SIG-M5 (cell line): ENCODE measurements at regions not wholly inside any gene's neighbourhood (a gene's known extent, or its start where the extent isn't known, plus 50 kb on each side); places are given as distances from the start of the nearest gene placed in this dataset.
"Not testable (repeated sequence)": the region's sequence is repeated elsewhere in the genome, so short reads cannot be mapped to it uniquely, and the experiment has no call there.

ENCODE experiments used
- DNase-seq: peaks from one replicate; lab custom pipeline; 2025; lab: John Stamatoyannopoulos, UW

- not testable (repeated sequence) for DNase-seq
These were observed 52.1 kb upstream of the SEPTIN5 start for GRCh38 chr22:19662049-19662684.

- DNase-seq: no peak
These were observed 51.0 kb upstream of the SEPTIN5 start for GRCh38 chr22:19663286-19663815.

GRCh38 chr22:19663821-19664355 is 50.4 kb upstream of the SEPTIN5 start:
- DNase-seq: no peak

- no peak for DNase-seq
These were observed 49.9 kb upstream of the SEPTIN5 start for GRCh38 chr22:19664406-19664805.
